Body of pancreas (tissue), 4 donors: ENCODE measurements at regions not wholly inside any gene's neighbourhood (a gene's known extent, or its start where the extent isn't known, plus 50 kb on each side); places are given as distances from the start of the nearest gene placed in this dataset.

Experiments
- ATAC-seq: fragments of 150-250 bp; one replicate; pipeline ENCODE4 v1.9.1; 2016
- DNase-seq, 4 donors: peaks; one replicate each; pipeline ENCODE4 v3.0.0-alpha.2; 2019
- H3K27ac ChIP-seq, 4 donors: fragments of 200-600 bp; sonication (generic); 1 replicate in 3 of 4; 2 replicates in 1 of 4; pipeline versions ENCODE4 v1.5.1 to v1.6.1; 2016 to 2019; ENCODE audit warnings: mild to moderate bottlenecking in 1 of 4, mixed read lengths in 1 of 4, moderate library complexity in 1 of 4
- H3K27me3 ChIP-seq, 2 donors: fragments of 200-600 bp; sonication (generic); one replicate each; pipeline ENCODE4 v1.6.0; 2016; ENCODE audit warnings: mild to moderate bottlenecking in 1 of 2
- H3K36me3 ChIP-seq, 2 donors: fragments of 200-600 bp; sonication (generic); replicated peaks in 1 of 2; 2 replicates each; pipeline ENCODE4 v1.5.1; 2016; ENCODE audit warnings: low read depth in 2 of 2; ENCODE audit not compliant: insufficient read depth in 1 of 2
- H3K4me1 ChIP-seq: fragments of 200-600 bp; sonication (generic); one replicate; pipeline ENCODE4 v1.6.0; 2016
- H3K4me3 ChIP-seq, 2 donors: fragments of 200-600 bp; sonication (generic); 1 replicate in 1 of 2; 2 replicates in 1 of 2; pipeline ENCODE4 v1.5.1; 2016 to 2019
- H3K9me3 ChIP-seq, 3 donors: fragments of 200-600 bp; sonication (generic); 1 replicate in 2 of 3; 2 replicates in 1 of 3; pipeline ENCODE4 v1.5.1; 2016
- POLR2A ChIP-seq, 3 donors: fragments of 450-650 bp; IDR thresholded peaks; one replicate each; pipeline ENCODE4 v1.6.1; 2016; ENCODE audit warnings: antibody characterized with exemption in 3 of 3, mild to moderate bottlenecking in 2 of 3
- WGBS, 2 donors: methylation state at CpG; one replicate each; pipeline ENCODE4 v1.1.5; 2017; 5-methylcytosine and 5-hydroxymethylcytosine counted together
- intact Hi-C: fragments of 100-400 bp; cut with DNase I; formaldehyde crosslinking; loops from one replicate; pipeline ENCODE4 v1.15.1; 2023
- TF ChIP-seq, protein P1 (sequence below), 7 experiments: fragments of 450-650 bp in 4 of 7; fragments of 200-600 bp in 3 of 7; sonication (generic) in 3 of 7; IDR thresholded peaks; one replicate each; pipeline ENCODE4 v1.5.1; 2016 to 2019; ENCODE audit warnings: antibody characterized with exemption in 7 of 7

DNA sequence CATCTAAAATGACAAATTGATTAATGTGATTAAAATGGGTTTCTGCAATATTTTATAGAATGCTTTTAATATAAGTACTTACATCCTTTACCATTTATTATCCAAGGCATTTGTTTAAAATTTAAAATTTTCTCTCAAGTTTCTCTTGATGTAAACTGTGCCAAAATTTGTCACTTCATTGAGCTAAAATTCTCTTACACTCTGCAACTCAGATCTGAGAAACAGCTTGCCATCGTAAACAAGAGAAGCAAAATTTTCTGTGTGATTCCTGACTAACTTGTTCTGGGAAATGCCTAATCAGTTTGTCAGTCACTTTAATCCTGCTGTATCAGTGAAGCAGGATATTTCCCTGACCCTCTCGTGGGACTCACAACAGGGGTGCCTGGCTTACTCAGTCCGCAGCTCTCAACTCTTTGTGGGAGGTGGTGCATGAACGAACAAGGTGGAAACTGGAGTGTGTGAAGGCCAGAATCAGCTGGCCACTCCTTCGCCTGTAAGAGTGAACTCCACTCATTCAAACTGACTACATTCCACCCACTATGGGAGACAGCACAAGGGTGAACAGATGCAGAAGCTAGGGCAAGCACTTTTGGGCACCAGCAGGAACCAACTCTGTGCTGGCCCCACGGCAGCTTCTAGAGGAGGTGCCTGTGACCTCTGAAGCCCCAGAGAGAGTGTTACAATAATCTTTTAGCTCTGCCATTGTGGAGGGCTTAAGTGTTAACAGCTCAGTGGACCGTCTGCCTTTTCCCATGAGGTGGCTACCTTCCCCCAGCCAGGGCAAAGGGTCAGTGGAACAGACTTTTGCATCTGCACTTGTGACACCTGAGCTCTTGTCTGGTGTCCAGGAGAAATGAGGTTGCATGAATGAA, 349.4 kb downstream of the FAT4 start:
- ATAC-seq (no peak), DNase-seq (no peak)
- Histone ChIP-seq H3K36me3 (no peaks in the 10 kb centered on the region), H3K4me3 (no peak overlapping the region), H3K4me1 (no peaks in the 10 kb centered on the region), H3K9me3 (no peaks in the 10 kb centered on the region), H3K27me3 (no peaks in the 10 kb centered on the region), H3K27ac (no peak overlapping the region)
- intact Hi-C loops, result no loop called here
- WGBS, 2 donors, result 58 to 59% methylated on average over 7 of the region's 7 CpGs
- no peak for TF ChIP-seq POLR2A (IDR thresholded peaks at IDR 0.05)
- TF ChIP-seq, protein P1, sequence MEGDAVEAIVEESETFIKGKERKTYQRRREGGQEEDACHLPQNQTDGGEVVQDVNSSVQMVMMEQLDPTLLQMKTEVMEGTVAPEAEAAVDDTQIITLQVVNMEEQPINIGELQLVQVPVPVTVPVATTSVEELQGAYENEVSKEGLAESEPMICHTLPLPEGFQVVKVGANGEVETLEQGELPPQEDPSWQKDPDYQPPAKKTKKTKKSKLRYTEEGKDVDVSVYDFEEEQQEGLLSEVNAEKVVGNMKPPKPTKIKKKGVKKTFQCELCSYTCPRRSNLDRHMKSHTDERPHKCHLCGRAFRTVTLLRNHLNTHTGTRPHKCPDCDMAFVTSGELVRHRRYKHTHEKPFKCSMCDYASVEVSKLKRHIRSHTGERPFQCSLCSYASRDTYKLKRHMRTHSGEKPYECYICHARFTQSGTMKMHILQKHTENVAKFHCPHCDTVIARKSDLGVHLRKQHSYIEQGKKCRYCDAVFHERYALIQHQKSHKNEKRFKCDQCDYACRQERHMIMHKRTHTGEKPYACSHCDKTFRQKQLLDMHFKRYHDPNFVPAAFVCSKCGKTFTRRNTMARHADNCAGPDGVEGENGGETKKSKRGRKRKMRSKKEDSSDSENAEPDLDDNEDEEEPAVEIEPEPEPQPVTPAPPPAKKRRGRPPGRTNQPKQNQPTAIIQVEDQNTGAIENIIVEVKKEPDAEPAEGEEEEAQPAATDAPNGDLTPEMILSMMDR (IDR thresholded peaks at IDR 0.05), result no peak

DNA sequence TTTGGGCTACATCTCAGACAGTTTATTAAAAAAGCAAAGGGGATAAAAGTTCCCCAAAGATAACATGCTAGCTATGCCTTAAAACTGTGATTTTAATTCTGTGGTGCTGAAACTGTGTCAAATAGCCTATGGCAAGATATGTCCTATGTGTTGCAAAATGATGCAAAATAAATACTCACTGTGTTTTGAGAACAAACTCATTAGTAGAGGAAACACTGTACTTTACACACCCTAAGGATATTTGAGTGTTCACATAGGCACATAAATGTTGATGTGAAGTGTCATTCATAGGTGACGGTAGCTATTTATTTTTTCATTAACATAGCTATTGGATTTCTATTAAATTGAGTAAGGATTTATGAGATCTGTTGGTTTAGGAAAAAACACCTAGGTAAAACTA, 351.9 kb downstream of the FAT4 start:
- ATAC-seq (no peak), DNase-seq (no peak)
- intact Hi-C loops, result no loop called here
- Histone ChIP-seq H3K9me3 (no peaks in the 10 kb centered on the region), H3K36me3 (no peaks in the 10 kb centered on the region), H3K4me3 (no peak overlapping the region), H3K27ac (no peak overlapping the region), H3K27me3 (no peaks in the 10 kb centered on the region), H3K4me1 (no peaks in the 10 kb centered on the region)
- 59% methylated on average over 1 of the region's 1 CpG for WGBS, 2 donors
- TF ChIP-seq POLR2A (IDR thresholded peaks at IDR 0.05), result no peak
- TF ChIP-seq, protein P1 (IDR thresholded peaks at IDR 0.05), result no peak

DNA sequence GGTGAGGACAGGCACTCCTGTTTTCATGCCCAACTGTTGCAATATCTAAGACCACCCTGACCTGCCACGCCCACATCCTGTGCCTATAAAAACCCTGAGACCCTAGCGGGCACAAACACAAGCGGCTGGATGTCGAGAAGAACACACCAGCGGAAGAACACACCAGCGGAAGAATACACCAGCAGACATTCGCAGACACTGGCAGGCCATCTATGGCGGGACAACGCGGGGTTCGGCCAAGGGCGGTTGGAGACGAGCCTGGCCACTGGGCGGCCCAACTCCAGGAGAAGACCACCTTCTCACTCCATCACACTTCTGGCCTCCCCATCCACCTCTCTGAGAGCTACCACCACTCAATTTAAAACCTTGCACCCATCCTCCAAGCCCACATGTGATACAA, 361.4 kb downstream of the FAT4 start:
- Histone ChIP-seq H3K27ac (no peak overlapping the region), H3K27me3 (no peaks in the 10 kb centered on the region), H3K36me3 (no peaks in the 10 kb centered on the region), H3K9me3 (no peaks in the 10 kb centered on the region), H3K4me3 (no peak overlapping the region), H3K4me1 (no peaks in the 10 kb centered on the region)
- TF ChIP-seq, protein P1 (IDR thresholded peaks at IDR 0.05), result no peak
- TF ChIP-seq POLR2A (IDR thresholded peaks at IDR 0.05), result no peak
- DNase-seq, result no peak
- 87 to 92% methylated on average over 14 of the region's 14 CpGs for WGBS, 2 donors
- ATAC-seq, result no peak
- intact Hi-C loops, result no loop called here

DNA sequence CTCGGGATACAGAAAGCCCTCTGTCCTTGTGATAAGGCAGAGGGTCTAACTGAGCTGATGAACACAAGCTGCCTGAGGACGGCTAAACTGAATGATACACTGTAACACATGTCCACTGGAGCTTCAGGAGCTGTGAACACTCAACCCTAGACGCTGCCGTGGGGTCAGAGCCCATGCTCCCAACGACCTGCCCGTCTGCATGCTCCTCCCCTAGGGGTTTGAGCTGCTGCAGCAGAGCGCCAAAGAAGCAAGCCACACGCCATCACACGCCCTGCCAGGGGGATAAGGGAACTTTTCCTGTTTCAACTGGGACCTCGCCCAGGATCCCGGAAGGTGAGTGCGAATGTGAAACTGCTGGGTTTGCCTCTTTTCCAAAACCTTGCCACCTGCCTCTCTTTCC, 361.8 kb downstream of the FAT4 start:
- no peak for DNase-seq
- intact Hi-C loops, result no loop called here
- Histone ChIP-seq H3K27ac (no peak overlapping the region), H3K4me3 (no peak overlapping the region), H3K4me1 (no peaks in the 10 kb centered on the region), H3K9me3 (no peaks in the 10 kb centered on the region), H3K27me3 (no peaks in the 10 kb centered on the region), H3K36me3 (no peaks in the 10 kb centered on the region)
- TF ChIP-seq POLR2A (IDR thresholded peaks at IDR 0.05), result no peak
- TF ChIP-seq, protein P1 (IDR thresholded peaks at IDR 0.05), result no peak
- 81 to 92% methylated on average over 5 to 12 of the region's 12 CpGs for WGBS, 2 donors
- ATAC-seq, result no peak
